SHP77 (cell line): ENCODE measurements at regions not wholly inside any gene's neighbourhood (a gene's known extent, or its start where the extent isn't known, plus 50 kb on each side); places are given as distances from the start of the nearest gene placed in this dataset.

Experiments
- DNase-seq, 2 experiments: peaks; one replicate each; lab custom pipeline; 2025; lab: John Stamatoyannopoulos, UW

GRCh38 chr4:181752516-181752915, 490.7 kb upstream of the TENM3 start:
- no peak for DNase-seq

GRCh38 chr4:181753207-181753606, 490.0 kb upstream of the TENM3 start:
- no peak for DNase-seq

GRCh38 chr4:181755846-181756245, 487.4 kb upstream of the TENM3 start:
- DNase-seq: no peak

- no peak for DNase-seq
These were observed 486.6 kb upstream of the TENM3 start for GRCh38 chr4:181756451-181757095.

- no peak for DNase-seq
These were observed 486.1 kb upstream of the TENM3 start for GRCh38 chr4:181757098-181757497.

- DNase-seq: no peak
These were observed 485.1 kb upstream of the TENM3 start for GRCh38 chr4:181757910-181758660.

GRCh38 chr4:181760560-181760959, 482.6 kb upstream of the TENM3 start:
- DNase-seq: no peak

- no peak for DNase-seq
These were observed 482.0 kb upstream of the TENM3 start for GRCh38 chr4:181761156-181761555.

GRCh38 chr4:181766061-181766548, 477.1 kb upstream of the TENM3 start:
- DNase-seq: no peak

GRCh38 chr4:181770971-181771370, 472.2 kb upstream of the TENM3 start:
- DNase-seq: no peak

- no peak for DNase-seq
These were observed 467.9 kb upstream of the TENM3 start for GRCh38 chr4:181775298-181775697.

GRCh38 chr4:181776264-181777054, 466.7 kb upstream of the TENM3 start:
- no peak for DNase-seq

- DNase-seq: no peak
These were observed 465.7 kb upstream of the TENM3 start for GRCh38 chr4:181777518-181777917.

- no peak for DNase-seq
These were observed 458.3 kb upstream of the TENM3 start for GRCh38 chr4:181784881-181785280.

GRCh38 chr4:181792641-181793040, 450.6 kb upstream of the TENM3 start:
- no peak for DNase-seq

GRCh38 chr4:181793096-181793495, 450.1 kb upstream of the TENM3 start:
- peak in 1 of 2 experiments; percentile 6 for DNase-seq

GRCh38 chr4:181796502-181796901, 446.7 kb upstream of the TENM3 start:
- DNase-seq: peak in 1 of 2 experiments; percentile 3

- DNase-seq: no peak
These were observed 444.7 kb upstream of the TENM3 start for GRCh38 chr4:181798536-181798935.

GRCh38 chr4:181799561-181800069, 443.6 kb upstream of the TENM3 start:
- no peak for DNase-seq

GRCh38 chr4:181802207-181802606, 441.0 kb upstream of the TENM3 start:
- no peak for DNase-seq

GRCh38 chr4:181807771-181808170, 435.4 kb upstream of the TENM3 start:
- no peak for DNase-seq

- no peak for DNase-seq
These were observed 432.5 kb upstream of the TENM3 start for GRCh38 chr4:181810711-181811110.
